HCT116 (cell line): ENCODE measurements at regions not wholly inside any gene's neighbourhood (a gene's known extent, or its start where the extent isn't known, plus 50 kb on each side); places are given as distances from the start of the nearest gene placed in this dataset.

Experiments used
- CEBPB ChIP-seq: IDR thresholded peaks from 2 replicates; pipeline ENCODE4 v1.6.1; 2012; ENCODE audit warnings: low read depth
- CTCF ChIP-seq, 3 experiments: fragments of 200-600 bp in 1 of 3; sonication (generic) in 1 of 3; IDR thresholded peaks in 2 of 3; conservative IDR thresholded peaks in 1 of 3; 2 replicates each; pipeline ENCODE4 v1.5.1; 2012 to 2017; ENCODE audit warnings: low read depth in 2 of 3, low read length in 2 of 3, antibody characterized with exemption in 1 of 3, borderline replicate concordance in 1 of 3, control low read depth in 1 of 3, mild to moderate bottlenecking in 1 of 3, mixed read lengths in 1 of 3, mixed run types in 1 of 3, moderate library complexity in 1 of 3; ENCODE audit not compliant: insufficient read depth in 1 of 3
- EZH2 ChIP-seq: fragments of 200-600 bp; sonication (generic); IDR thresholded peaks from 2 replicates; pipeline ENCODE4 v1.6.1; 2017; ENCODE audit warnings: antibody characterized with exemption, mixed run types
- EZH2phosphoT487 ChIP-seq: fragments of 200-600 bp; IDR thresholded peaks from 2 replicates; pipeline ENCODE4 v1.6.1; 2018; ENCODE audit warnings: antibody characterized with exemption, borderline replicate concordance
- POLR2A ChIP-seq: IDR thresholded peaks from 2 replicates; pipeline ENCODE4 v1.7.0; 2011; ENCODE audit warnings: borderline replicate concordance; ENCODE audit not compliant: insufficient read depth, insufficient read length; ENCODE audit errors: extremely low read depth
- POLR2AphosphoS5 ChIP-seq: IDR thresholded peaks from 2 replicates; pipeline ENCODE4 v1.6.1; 2011; ENCODE audit warnings: mild to moderate bottlenecking, low read depth, low read length, moderate library complexity
- RAD21 ChIP-seq: IDR thresholded peaks from 2 replicates; pipeline ENCODE4 v1.6.1; 2012; ENCODE audit warnings: low read depth, mild to moderate bottlenecking
- SIN3A ChIP-seq: IDR thresholded peaks from 2 replicates; pipeline ENCODE4 v1.6.1; 2012; ENCODE audit warnings: low read depth
- SP1 ChIP-seq: IDR thresholded peaks from 2 replicates; pipeline ENCODE4 v1.6.1; 2012; ENCODE audit warnings: low read depth
- YY1 ChIP-seq: IDR thresholded peaks from 2 replicates; pipeline ENCODE4 v1.6.1; 2011; ENCODE audit warnings: low read length, low read depth, moderate library complexity, mild to moderate bottlenecking; ENCODE audit not compliant: insufficient replicate concordance; ENCODE audit errors: extremely low read depth
- ZNF274 ChIP-seq: fragments of 200-500 bp; sonication (Bioruptor generic); IDR thresholded peaks from 2 replicates; pipeline ENCODE4 v1.6.1; 2014; ENCODE audit warnings: mild to moderate bottlenecking, low read depth, low read length, inconsistent platforms
- TF ChIP-seq, protein P1 (sequence below): IDR thresholded peaks from 2 replicates; pipeline ENCODE4 v1.6.1; 2012; ENCODE audit warnings: low read depth
- TF ChIP-seq, protein P2 (sequence below): IDR thresholded peaks from 2 replicates; pipeline ENCODE4 v1.6.1; 2011; ENCODE audit warnings: mild to moderate bottlenecking, low read length, moderate library complexity; ENCODE audit not compliant: insufficient replicate concordance; ENCODE audit errors: extremely low read depth
- TF ChIP-seq, protein P3 (sequence below): IDR thresholded peaks from 2 replicates; pipeline ENCODE4 v1.6.1; 2012

- no peak for TF ChIP-seq SIN3A
- no peak for TF ChIP-seq EZH2
- TF ChIP-seq CTCF (IDR thresholded peaks at IDR 0.05 in 2 of 3, conservative IDR thresholded peaks at IDR 0.05 in 1 of 3; ENCODE audit: borderline replicate concordance in 1 of 3, insufficient read depth in 1 of 3, low read depth in 2 of 3, low read length in 2 of 3) = no peak
- TF ChIP-seq RAD21 = no peak
- TF ChIP-seq, protein P1, sequence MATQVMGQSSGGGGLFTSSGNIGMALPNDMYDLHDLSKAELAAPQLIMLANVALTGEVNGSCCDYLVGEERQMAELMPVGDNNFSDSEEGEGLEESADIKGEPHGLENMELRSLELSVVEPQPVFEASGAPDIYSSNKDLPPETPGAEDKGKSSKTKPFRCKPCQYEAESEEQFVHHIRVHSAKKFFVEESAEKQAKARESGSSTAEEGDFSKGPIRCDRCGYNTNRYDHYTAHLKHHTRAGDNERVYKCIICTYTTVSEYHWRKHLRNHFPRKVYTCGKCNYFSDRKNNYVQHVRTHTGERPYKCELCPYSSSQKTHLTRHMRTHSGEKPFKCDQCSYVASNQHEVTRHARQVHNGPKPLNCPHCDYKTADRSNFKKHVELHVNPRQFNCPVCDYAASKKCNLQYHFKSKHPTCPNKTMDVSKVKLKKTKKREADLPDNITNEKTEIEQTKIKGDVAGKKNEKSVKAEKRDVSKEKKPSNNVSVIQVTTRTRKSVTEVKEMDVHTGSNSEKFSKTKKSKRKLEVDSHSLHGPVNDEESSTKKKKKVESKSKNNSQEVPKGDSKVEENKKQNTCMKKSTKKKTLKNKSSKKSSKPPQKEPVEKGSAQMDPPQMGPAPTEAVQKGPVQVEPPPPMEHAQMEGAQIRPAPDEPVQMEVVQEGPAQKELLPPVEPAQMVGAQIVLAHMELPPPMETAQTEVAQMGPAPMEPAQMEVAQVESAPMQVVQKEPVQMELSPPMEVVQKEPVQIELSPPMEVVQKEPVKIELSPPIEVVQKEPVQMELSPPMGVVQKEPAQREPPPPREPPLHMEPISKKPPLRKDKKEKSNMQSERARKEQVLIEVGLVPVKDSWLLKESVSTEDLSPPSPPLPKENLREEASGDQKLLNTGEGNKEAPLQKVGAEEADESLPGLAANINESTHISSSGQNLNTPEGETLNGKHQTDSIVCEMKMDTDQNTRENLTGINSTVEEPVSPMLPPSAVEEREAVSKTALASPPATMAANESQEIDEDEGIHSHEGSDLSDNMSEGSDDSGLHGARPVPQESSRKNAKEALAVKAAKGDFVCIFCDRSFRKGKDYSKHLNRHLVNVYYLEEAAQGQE = no peak
- no peak for TF ChIP-seq SP1
- TF ChIP-seq CEBPB = no peak
- no peak for TF ChIP-seq POLR2A
- no peak for TF ChIP-seq YY1
- TF ChIP-seq, protein P2, sequence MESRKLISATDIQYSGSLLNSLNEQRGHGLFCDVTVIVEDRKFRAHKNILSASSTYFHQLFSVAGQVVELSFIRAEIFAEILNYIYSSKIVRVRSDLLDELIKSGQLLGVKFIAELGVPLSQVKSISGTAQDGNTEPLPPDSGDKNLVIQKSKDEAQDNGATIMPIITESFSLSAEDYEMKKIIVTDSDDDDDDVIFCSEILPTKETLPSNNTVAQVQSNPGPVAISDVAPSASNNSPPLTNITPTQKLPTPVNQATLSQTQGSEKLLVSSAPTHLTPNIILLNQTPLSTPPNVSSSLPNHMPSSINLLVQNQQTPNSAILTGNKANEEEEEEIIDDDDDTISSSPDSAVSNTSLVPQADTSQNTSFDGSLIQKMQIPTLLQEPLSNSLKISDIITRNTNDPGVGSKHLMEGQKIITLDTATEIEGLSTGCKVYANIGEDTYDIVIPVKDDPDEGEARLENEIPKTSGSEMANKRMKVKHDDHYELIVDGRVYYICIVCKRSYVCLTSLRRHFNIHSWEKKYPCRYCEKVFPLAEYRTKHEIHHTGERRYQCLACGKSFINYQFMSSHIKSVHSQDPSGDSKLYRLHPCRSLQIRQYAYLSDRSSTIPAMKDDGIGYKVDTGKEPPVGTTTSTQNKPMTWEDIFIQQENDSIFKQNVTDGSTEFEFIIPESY = no peak
- no peak for TF ChIP-seq POLR2AphosphoS5
- TF ChIP-seq EZH2phosphoT487 = no peak
- TF ChIP-seq, protein P3, sequence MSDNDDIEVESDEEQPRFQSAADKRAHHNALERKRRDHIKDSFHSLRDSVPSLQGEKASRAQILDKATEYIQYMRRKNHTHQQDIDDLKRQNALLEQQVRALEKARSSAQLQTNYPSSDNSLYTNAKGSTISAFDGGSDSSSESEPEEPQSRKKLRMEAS = no peak
- TF ChIP-seq ZNF274 = no peak
Measured at GRCh38 chr14:71651228-71651627, 281.0 kb upstream of the RGS6 start.
